Retinal pigment epithelial cell (primary cell): ENCODE measurements at regions not wholly inside any gene's neighbourhood (a gene's known extent, or its start where the extent isn't known, plus 50 kb on each side); places are given as distances from the start of the nearest gene placed in this dataset.

Source experiments
- DNase-seq: peaks from one replicate; pipeline ENCODE4 v3.0.0-alpha.2; 2010; ENCODE audit warnings: low read depth
- H3K4me3 ChIP-seq: 2 replicates; pipeline ENCODE4 v1.5.1; 2011; ENCODE audit warnings: mild to moderate bottlenecking, low read length, control low read depth, moderate library complexity
- TF ChIP-seq, protein P1 (sequence below): conservative IDR thresholded peaks from 2 replicates; pipeline ENCODE4 v1.5.1; 2011; ENCODE audit warnings: low read depth, low read length, control low read depth, inconsistent platforms

DNA sequence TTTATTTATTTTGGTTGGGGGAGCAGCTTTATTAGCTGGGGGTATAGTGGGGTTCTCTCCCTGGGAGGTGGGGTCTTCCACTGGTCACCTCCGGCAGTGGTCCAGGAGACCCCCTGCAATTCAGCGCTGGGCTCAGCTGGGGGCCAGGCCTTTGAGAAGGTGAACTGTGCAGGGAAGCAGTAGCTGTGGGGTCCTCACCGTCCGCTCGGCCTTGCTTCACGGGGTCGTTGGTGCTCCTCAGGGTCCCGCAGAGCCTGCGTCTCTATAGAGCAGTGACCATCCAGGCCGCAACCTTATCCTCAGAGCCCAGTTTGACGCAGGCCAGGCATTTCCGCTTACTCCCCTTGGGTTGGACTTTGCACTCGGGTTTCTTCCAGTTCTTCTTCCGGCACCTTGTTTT lies 1954.7 kb downstream of the TP53TG3F start:
- H3K4me3 ChIP-seq, result no peak overlapping the region
- TF ChIP-seq, protein P1, sequence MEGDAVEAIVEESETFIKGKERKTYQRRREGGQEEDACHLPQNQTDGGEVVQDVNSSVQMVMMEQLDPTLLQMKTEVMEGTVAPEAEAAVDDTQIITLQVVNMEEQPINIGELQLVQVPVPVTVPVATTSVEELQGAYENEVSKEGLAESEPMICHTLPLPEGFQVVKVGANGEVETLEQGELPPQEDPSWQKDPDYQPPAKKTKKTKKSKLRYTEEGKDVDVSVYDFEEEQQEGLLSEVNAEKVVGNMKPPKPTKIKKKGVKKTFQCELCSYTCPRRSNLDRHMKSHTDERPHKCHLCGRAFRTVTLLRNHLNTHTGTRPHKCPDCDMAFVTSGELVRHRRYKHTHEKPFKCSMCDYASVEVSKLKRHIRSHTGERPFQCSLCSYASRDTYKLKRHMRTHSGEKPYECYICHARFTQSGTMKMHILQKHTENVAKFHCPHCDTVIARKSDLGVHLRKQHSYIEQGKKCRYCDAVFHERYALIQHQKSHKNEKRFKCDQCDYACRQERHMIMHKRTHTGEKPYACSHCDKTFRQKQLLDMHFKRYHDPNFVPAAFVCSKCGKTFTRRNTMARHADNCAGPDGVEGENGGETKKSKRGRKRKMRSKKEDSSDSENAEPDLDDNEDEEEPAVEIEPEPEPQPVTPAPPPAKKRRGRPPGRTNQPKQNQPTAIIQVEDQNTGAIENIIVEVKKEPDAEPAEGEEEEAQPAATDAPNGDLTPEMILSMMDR, result no peak
- DNase-seq, result no peak

DNA sequence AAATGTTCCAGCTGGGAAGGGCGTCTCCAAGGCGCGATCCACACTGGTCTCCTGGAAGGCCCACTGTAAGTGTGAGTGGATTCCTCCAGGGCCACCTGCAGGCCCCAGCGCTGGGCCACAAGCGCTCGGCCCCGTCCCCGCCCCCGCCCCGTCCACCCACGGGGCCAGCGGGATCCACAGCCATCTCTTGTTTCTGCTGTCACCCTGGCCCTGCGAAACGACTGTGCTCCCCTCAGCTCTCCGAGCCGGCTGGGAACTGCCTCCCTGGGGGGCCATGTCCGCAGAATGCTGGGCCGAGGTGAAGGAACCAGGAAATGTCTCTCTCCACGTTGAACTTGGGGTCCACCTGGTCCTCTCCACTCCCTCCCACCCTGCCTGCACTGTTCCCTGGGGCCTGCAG lies 1955.2 kb downstream of the TP53TG3F start:
- TF ChIP-seq, protein P1, result no peak
- DNase-seq, result no peak
- no peak overlapping the region for H3K4me3 ChIP-seq

DNA sequence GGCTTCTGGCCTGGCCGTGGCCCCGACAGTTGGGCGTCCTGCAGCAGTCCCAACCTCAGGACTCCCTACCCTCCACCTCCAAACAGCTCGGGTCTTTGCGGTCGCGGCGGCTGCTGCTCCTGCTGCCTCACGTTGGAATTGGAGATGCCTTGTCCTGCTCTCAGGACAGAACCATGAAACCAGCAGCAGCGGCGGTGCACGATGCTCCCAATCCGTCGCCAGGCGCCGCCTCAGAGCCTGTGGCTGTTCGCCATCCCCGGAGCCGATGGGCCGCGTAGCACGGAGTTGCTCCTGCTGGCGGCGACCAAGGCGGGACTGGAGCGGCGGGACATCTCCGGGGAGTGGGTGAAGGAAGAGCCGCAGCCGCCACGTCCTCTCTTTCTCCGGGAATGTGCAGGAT lies 1965.9 kb downstream of the TP53TG3F start:
- DNase-seq, result no peak
- TF ChIP-seq, protein P1, result no peak

DNA sequence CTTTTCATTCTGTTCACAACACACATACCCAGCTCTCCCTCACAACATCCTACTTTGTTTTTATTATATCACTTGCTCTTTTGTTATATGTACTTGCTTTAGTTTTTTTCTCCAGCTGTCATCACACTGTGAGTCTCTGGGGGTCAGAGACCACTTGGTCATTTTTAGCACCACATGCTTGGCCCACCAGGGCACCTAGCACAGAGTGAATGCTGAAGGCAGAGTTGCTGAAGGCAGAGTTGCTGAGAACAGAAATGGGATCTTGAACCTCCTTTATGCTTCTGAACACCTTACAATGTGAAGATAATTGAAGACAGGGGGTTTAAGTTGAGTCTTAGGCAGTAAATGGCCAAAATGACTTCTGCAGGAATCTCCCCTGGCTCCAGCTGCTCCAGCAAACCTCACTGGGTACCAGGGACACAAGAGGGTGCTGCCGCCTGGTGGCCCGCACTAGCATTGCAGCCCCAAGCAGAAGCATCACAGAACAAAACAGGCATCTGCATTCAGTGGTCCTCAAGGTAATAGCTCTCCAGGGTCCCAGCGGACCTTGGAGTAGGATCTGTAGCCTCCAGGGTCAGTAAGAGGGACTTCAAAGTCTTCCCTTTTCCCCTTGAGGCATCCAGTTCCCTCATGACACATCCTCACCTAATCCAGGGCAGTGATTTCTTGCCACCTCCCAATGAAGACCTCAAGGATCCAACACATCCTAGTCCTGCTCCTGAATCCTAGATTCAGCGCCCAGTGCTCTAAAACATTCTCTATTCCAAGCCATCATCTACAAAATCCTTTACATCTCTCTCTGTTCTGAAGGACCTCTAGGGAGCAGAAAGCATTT lies 1972.6 kb downstream of the TP53TG3F start:
- no peak for DNase-seq
- H3K4me3 ChIP-seq, result no peak overlapping the region
- TF ChIP-seq, protein P1, result peak; percentile 37

More for the DNA sequence above, 1965.9 kb downstream of the TP53TG3F start:
- no peak overlapping the region for H3K4me3 ChIP-seq

DNA sequence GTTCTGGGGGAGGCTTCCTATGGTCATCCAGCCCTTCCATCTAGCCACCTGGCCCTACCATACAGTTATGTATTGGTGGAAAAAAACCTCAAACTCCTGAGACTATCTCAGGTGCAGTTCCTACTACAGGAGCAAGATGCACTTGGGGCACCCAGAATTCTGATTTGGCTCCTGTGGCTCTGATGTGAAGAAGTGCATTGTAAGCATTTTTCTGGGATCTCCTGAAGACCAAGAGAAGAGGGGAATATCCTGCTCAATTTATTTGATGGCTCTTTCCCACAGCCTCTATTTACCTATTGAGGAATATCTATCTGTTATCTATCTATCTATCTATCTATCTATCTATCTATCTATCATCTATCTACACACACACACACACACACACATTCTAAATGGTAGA lies 1981.5 kb downstream of the TP53TG3F start:
- DNase-seq, result no peak
- TF ChIP-seq, protein P1, result no peak
- H3K4me3 ChIP-seq, result no peak overlapping the region

DNA sequence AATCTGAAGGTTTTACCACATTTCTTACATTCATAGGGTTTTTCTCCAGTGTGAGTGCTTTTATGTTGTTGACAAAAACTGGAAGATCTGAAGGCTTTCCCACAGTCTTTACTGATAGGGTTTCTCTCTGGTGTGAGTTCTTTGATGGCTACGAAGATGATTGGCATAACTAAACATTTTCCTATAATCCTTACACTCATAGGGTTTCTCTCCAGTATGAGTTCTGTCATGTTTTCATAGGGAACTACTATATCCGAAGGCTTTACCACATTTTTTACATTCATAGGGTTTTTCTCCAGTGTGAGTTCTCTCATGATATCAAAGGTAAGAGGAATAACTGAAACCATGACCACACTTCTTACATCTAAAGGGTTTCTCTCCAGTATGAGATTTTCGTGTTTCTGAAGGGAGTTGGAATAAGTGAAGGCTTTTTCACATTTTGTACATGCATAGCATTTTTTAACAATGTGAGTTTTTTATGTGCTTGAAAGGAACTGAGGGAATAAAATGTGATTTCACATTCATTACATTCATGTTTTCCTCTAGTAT lies 1987.7 kb downstream of the TP53TG3F start:
- no peak for DNase-seq
- TF ChIP-seq, protein P1, result no peak
- H3K4me3 ChIP-seq, result no peak overlapping the region

DNA sequence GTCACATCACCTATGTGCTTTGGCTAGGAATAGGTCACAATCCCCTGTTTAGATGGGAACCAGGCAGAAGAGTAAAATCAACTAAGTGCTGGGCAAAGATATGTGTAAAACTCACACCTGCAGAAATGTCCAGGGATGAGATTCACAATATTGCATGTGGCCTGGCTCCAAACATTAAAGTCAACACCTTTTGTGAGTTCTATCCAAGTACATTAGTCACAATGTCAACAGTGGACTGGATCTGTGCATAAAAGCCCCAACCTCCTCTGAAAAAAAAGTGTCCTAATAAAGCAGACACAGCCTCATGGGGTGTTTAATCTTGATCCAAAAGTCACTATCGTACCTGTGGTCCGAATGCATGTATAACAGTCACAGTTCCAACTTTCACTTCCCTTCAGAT lies 1990.3 kb downstream of the TP53TG3F start:
- DNase-seq, result no peak

More for the DNA sequence above, 1990.3 kb downstream of the TP53TG3F start:
- TF ChIP-seq, protein P1, result no peak
- no peak overlapping the region for H3K4me3 ChIP-seq
